Skeletal muscle tissue (tissue), 3 donors: ENCODE measurements at regions not wholly inside any gene's neighbourhood (a gene's known extent, or its start where the extent isn't known, plus 50 kb on each side); places are given as distances from the start of the nearest gene placed in this dataset.

Experiments used
- H3K27ac ChIP-seq: one replicate; pipeline ENCODE4 v1.7.0; 2013; ENCODE audit warnings: mild to moderate bottlenecking, low read depth, low read length, inconsistent platforms
- H3K27me3 ChIP-seq, 3 donors: one replicate each; pipeline ENCODE4 v1.7.0; 2013; ENCODE audit warnings: low read length in 3 of 3; ENCODE audit not compliant: control insufficient read depth in 3 of 3, insufficient read depth in 3 of 3
- H3K36me3 ChIP-seq, 3 donors: one replicate each; pipeline ENCODE4 v1.7.0; 2013; ENCODE audit warnings: low read length in 3 of 3; ENCODE audit not compliant: control insufficient read depth in 3 of 3, insufficient read depth in 3 of 3
- H3K4me1 ChIP-seq, 3 donors: one replicate each; pipeline ENCODE4 v1.7.0; 2013; ENCODE audit warnings: low read length in 3 of 3, mild to moderate bottlenecking in 3 of 3; ENCODE audit not compliant: control insufficient read depth in 3 of 3, insufficient read depth in 3 of 3
- H3K4me3 ChIP-seq, 3 donors: one replicate each; pipeline ENCODE4 v1.7.0; 2013; ENCODE audit warnings: low read length in 3 of 3
- H3K9ac ChIP-seq, 3 donors: one replicate each; pipeline ENCODE4 v1.7.0; 2013; ENCODE audit warnings: low read length in 3 of 3, mild to moderate bottlenecking in 3 of 3, moderate library complexity in 2 of 3, low read depth in 1 of 3
- H3K9me3 ChIP-seq, 3 donors: one replicate each; pipeline ENCODE4 v1.7.0; 2013; ENCODE audit warnings: low read length in 3 of 3; ENCODE audit not compliant: control insufficient read depth in 3 of 3
- donor health status: Osteomylitis.

DNA sequence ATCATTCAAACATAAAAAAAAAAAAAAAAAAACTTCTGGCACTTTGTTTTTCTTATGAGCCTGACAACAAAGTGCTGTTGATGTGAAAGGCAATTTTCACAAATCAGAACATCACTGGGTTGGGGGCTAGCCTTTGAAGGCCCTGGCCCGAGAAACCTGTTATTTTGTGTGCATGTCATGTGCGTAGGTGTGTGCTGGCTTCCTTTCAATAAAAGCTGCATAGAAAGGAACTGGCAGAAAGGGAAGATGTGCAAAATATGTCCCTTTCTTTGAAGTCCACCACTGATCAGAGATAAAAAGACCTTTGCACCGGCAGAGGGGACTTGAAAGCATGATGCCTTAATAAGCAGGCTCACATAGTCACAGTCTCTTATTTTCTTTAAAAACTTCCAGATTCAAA, 170.8 kb upstream of the RASGEF1B start:
- Histone ChIP-seq H3K27me3 (no peaks in the 10 kb centered on the region), H3K36me3 (no peaks in the 10 kb centered on the region), H3K4me1 (no peaks in the 10 kb centered on the region), H3K27ac (no peak overlapping the region), H3K4me3 (no peak overlapping the region), H3K9me3 (no peaks in the 10 kb centered on the region), H3K9ac (no peak overlapping the region)

DNA sequence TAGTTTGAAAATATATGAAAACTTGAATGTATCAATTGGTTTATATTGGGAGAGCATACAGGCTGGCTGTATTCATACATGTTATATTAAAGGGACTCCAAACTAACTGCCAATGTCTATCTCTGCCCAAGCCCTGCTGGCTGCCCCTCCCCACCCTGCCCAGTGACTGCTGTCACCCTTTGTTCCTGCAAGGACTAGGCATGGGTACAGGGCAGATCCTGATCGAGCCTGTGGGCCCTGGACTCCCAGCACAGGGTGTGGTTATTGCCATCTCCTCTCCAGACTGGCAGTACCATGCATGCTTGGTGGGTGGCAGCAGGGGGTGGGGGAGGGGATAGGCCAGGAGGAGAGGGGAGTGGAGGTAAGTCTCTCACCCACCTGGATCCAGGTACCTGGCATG, 167.5 kb upstream of the RASGEF1B start:
- Histone ChIP-seq H3K36me3 (no peaks in the 10 kb centered on the region), H3K9me3 (no peaks in the 10 kb centered on the region), H3K9ac (no peak overlapping the region)

DNA sequence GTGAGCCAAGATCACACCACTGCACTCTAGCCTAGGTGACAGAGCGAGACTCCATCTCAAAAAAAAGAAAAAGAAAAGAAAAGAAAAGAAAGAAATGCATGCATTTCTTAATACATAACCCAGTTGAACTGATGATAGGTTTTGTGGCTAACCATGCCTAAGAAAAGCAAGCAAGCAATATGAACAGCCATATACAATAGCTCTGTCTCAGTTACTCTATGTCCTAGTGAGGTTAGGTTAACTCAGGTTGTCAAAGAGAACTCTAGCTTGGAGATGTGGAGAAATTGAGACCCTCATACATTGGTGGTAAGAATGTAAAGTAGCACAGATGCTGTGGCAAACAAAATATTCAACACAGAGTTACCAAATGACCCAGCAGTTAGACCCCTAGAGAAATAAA, 167.0 kb upstream of the RASGEF1B start:
- Histone ChIP-seq H3K27ac (no peak overlapping the region), H3K4me3 (no peak overlapping the region), H3K9me3 (no peaks in the 10 kb centered on the region), H3K27me3 (no peaks in the 10 kb centered on the region), H3K4me1 (no peaks in the 10 kb centered on the region), H3K9ac (no peak overlapping the region), H3K36me3 (no peaks in the 10 kb centered on the region)

More for the DNA sequence above, 167.5 kb upstream of the RASGEF1B start:
- H3K4me3 ChIP-seq = no peak overlapping the region
- no peak overlapping the region for H3K27ac ChIP-seq
- H3K4me1 ChIP-seq = no peaks in the 10 kb centered on the region
- H3K27me3 ChIP-seq = no peaks in the 10 kb centered on the region

DNA sequence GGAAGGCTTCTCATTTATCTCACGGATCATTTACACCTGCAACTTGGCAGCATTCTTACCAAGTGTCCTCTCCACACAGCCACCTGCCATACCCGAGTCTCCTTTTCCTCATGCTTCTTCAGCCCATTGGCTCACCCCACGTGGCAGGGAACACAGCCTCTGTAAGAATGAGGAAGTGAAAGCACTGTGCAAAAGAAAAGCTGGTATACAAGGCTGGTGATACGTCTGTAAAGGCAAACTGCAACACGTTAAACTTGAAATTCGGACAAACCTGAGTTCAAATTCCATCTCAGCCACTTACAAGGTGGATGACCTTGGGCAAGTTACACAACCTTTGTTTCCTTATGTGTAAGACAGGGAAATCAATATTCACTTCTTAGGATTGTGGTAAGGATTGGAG, 164.0 kb upstream of the RASGEF1B start:
- Histone ChIP-seq H3K9ac (no peak overlapping the region), H3K4me1 (peaks cover 8 to 16% (median 14%) of the 10 kb centered on the region in 3 donors), H3K36me3 (no peaks in the 10 kb centered on the region), H3K4me3 (no peak overlapping the region), H3K27ac (no peak overlapping the region), H3K9me3 (no peaks in the 10 kb centered on the region), H3K27me3 (no peaks in the 10 kb centered on the region)

DNA sequence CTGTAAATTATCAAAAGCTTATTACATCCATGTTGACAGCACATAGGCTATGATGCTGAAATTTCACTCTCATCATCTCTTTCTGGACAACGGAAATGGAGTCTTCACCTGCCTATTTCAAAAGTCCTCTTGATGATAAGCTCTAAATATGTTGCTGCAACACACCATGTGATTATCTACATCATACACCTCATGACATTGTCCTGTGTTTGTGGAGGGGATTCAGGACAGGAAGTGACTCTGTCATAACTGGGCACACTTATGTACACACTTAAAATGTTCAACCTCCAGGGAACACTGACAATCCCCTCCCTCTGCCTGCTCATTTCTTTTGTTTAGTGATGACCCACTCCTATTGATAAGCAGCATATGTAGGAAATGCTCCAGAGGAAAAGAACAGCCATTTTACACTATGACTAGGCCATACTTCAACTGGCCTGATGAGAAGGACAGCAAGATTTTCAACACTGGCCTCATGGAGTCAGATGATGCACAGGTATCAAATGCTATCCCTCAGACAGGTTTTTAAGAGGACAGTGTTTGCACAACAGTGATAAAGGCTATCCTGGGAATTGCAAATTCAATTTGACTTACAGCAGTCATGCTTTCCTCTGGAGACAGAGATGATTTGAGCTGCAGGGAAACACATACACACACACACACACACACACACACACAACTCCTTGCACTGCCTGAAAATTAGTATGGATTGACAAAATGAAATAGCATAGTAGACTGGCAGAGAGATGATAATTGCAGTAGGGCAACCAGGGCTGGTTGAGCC, 163.3 kb upstream of the RASGEF1B start:
- no peak overlapping the region for H3K9ac ChIP-seq
- H3K27ac ChIP-seq = no peak overlapping the region
- no peaks in the 10 kb centered on the region for H3K27me3 ChIP-seq
- H3K4me1 ChIP-seq = peaks cover 8 to 18% (median 14%) of the 10 kb centered on the region in 3 donors
- no peaks in the 10 kb centered on the region for H3K36me3 ChIP-seq
- H3K4me3 ChIP-seq = no peak overlapping the region
- no peaks in the 10 kb centered on the region for H3K9me3 ChIP-seq

DNA sequence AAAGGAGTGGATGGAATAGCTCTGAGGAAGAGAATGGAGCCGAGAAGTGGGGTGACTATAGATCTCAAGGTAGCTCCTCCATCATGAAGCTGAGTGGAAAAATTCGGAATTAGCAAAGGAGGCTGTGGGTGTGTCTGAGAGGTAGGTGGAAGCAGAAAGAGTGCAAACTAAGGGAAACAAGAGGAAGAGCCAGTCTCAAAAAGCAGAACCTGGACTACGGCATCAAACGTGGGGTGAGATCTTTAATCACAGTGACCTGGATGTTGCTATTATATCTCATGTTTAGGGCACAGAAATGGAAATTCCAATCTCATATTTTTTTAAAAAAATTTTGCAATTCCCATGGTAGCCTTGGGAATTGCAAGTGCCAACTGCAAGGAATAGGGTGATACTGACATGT, 162.5 kb upstream of the RASGEF1B start:
- H3K27ac ChIP-seq = no peak overlapping the region

DNA sequence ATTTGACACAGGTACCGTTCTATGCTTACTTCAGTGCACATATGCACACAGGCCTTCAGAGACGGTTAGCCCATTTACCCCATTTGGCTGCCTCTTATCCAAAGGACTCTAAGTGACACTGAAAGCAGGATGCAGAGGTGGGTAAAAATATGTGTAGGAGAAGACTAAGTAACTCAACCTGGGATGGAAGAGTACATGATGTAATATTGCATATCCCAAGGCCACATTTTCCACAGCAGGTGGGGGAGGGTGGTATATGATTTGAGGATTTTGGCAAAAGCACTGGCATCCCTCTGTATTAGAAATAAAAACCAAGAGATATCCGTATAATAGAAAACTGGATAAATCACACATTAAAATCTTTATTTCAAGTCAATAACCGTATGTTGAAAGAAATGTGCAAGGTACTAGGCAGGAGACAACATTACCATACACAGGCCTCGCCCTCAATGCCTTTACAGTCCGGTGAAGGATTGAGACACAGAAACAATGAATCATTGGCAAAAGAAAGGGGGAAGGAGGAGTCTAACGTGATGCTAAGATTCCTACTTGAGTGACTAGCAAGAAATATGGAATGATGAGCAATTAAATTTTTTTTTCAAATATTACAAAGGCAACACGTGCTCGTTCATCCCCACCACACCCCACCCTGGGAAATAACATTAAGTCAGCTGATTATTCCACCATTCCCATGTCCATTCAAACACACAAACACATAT, 161.0 kb upstream of the RASGEF1B start:
- Histone ChIP-seq H3K27ac (peak overlapping the region; percentile 53), H3K4me1 (peaks cover 8 to 18% (median 14%) of the 10 kb centered on the region in 3 donors), H3K27me3 (no peaks in the 10 kb centered on the region), H3K9ac (no peak overlapping the region), H3K4me3 (no peak overlapping the region), H3K36me3 (no peaks in the 10 kb centered on the region), H3K9me3 (no peaks in the 10 kb centered on the region)

More for the DNA sequence above, 162.5 kb upstream of the RASGEF1B start:
- Histone ChIP-seq H3K9me3 (no peaks in the 10 kb centered on the region), H3K9ac (no peak overlapping the region), H3K4me1 (peaks cover 8 to 18% (median 14%) of the 10 kb centered on the region in 3 donors), H3K27me3 (no peaks in the 10 kb centered on the region), H3K4me3 (no peak overlapping the region), H3K36me3 (no peaks in the 10 kb centered on the region)

DNA sequence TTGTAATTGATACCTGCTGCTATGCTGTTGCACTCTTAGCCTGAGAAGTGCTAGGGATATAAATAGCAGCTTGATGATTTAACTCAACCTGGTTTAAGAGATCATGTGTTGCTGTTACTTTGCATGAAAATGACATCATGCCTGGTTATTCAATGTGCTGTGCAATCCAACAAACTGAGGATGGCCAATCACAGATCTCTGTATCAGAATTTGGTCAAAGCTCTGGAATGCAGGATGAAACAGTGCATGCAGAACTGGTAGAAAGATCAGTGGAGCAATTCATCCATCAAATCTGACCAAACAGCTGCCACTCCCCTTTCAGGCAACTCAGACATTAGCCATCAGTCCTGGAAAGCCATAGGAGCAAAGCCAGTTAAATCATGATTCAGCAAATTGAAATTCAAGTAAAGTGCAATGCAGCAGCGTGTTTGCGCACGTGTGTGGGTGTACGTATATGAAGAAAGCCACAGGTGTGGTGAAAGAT, 160.3 kb upstream of the RASGEF1B start:
- Histone ChIP-seq H3K4me3 (no peak overlapping the region), H3K27me3 (no peaks in the 10 kb centered on the region), H3K36me3 (no peaks in the 10 kb centered on the region), H3K27ac (peak overlapping the region; percentile 53), H3K9me3 (no peaks in the 10 kb centered on the region), H3K4me1 (peaks cover 8 to 18% (median 14%) of the 10 kb centered on the region in 3 donors), H3K9ac (no peak overlapping the region)

DNA sequence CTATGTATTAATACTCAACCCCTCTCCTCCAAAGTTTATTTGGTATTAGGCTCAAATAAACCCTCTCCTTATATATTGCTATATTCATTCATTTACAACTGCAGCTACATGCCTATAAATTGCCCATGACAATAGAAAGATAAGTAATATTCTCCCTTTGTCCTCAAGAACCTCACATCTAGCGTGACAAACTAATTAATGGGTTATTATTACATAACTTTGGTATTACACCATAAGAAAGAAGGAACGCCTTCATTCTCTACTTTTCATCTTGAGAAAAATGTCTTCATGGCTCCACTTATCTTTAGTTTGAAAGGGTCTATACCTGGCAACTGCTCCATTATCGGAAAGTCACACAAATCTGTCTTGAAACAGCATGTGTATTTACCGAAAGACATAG, 157.7 kb upstream of the RASGEF1B start:
- peaks cover 8 to 18% (median 14%) of the 10 kb centered on the region in 3 donors for H3K4me1 ChIP-seq
- H3K9me3 ChIP-seq = no peaks in the 10 kb centered on the region
- no peaks in the 10 kb centered on the region for H3K27me3 ChIP-seq
- no peak overlapping the region for H3K4me3 ChIP-seq
- H3K27ac ChIP-seq = no peak overlapping the region
- no peaks in the 10 kb centered on the region for H3K36me3 ChIP-seq
- no peak overlapping the region for H3K9ac ChIP-seq

DNA sequence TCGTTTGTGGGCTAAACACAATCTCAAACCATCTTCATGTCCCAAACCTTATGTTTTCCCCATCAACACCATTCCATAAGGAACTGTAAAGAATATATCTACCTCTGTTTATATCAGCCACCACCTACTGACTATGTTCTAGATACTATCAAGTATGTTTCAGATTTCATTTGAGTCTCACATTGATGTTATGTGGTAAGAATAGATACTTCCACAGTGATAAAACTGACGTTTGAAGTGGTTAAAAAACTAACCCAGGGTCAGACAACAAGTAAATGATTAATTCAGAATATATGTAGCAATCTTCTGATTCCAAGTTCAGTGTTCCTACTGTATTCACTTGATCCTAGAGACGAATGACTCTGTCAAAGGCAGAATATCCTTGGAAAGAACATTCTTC, 156.8 kb upstream of the RASGEF1B start:
- Histone ChIP-seq H3K27ac (no peak overlapping the region), H3K27me3 (no peaks in the 10 kb centered on the region), H3K36me3 (no peaks in the 10 kb centered on the region), H3K9ac (no peak overlapping the region), H3K9me3 (no peaks in the 10 kb centered on the region), H3K4me1 (peaks cover 8 to 18% (median 14%) of the 10 kb centered on the region in 3 donors), H3K4me3 (no peak overlapping the region)
